Erythroblast (primary cell): ENCODE measurements at regions not wholly inside any gene's neighbourhood (a gene's known extent, or its start where the extent isn't known, plus 50 kb on each side); places are given as distances from the start of the nearest gene placed in this dataset.

Experiments used
- GATA1 ChIP-seq: IDR thresholded peaks from 2 replicates; pipeline ENCODE4 v1.6.1; 2011; ENCODE audit warnings: low read depth, mild to moderate bottlenecking, control low read depth, low read length, moderate library complexity
- POLR2A ChIP-seq: IDR thresholded peaks from 2 replicates; pipeline ENCODE4 v1.6.1; 2011; ENCODE audit warnings: mild to moderate bottlenecking, low read length

GRCh38 chr5:40089269-40089668 is 590.4 kb upstream of the PTGER4 start:
- TF ChIP-seq POLR2A = no peak
- TF ChIP-seq GATA1 = no peak
